Natural killer cell (primary cell): ENCODE measurements at regions not wholly inside any gene's neighbourhood (a gene's known extent, or its start where the extent isn't known, plus 50 kb on each side); places are given as distances from the start of the nearest gene placed in this dataset.
A peak's percentile ranks its signal among the peaks of the same experiment; 100 is the strongest.

Source experiments
- ATAC-seq, 3 donors: fragments of 150-1000 bp in 2 of 3; fragments of 200-7000 bp in 1 of 3; cut with Tn5 transposase; 1 replicate in 1 of 3; 2 replicates in 2 of 3; pipeline ENCODE4 v1.10.0; 2021; ENCODE audit warnings: mild to moderate bottlenecking in 2 of 3, moderate library complexity in 2 of 3
- DNase-seq, 2 donors: peaks; one replicate each; pipeline versions ENCODE4 v3.0.0 to v3.0.0-alpha.2; 2013 to 2021; ENCODE audit warnings: mixed read lengths in 1 of 2
- H3K27ac ChIP-seq: one replicate; pipeline ENCODE4 v1.5.1; 2013; ENCODE audit warnings: mild to moderate bottlenecking, low read length
- H3K27me3 ChIP-seq: one replicate; pipeline ENCODE4 v1.6.1; 2013; ENCODE audit warnings: low read length; ENCODE audit not compliant: control insufficient read depth, insufficient read depth
- H3K36me3 ChIP-seq: one replicate; pipeline ENCODE4 v1.6.1; 2013; ENCODE audit warnings: low read length; ENCODE audit not compliant: control insufficient read depth, insufficient read depth
- H3K4me1 ChIP-seq: one replicate; pipeline ENCODE4 v1.6.1; 2013; ENCODE audit warnings: low read length; ENCODE audit not compliant: control insufficient read depth, insufficient read depth
- H3K4me3 ChIP-seq: one replicate; pipeline ENCODE4 v1.5.1; 2013; ENCODE audit warnings: low read length
- H3K9me3 ChIP-seq: one replicate; pipeline ENCODE4 v1.6.1; 2013; ENCODE audit warnings: low read length; ENCODE audit not compliant: control insufficient read depth, insufficient read depth
- H3K27ac Mint-ChIP-seq, 2 donors: one replicate each; pipeline ENCODE4 v1.8.0; 2022; ENCODE audit warnings: mild to moderate bottlenecking in 2 of 2, mixed read lengths in 2 of 2, moderate library complexity in 1 of 2
- H3K27me3 Mint-ChIP-seq, 2 donors: one replicate each; pipeline ENCODE4 v1.8.0; 2022; ENCODE audit warnings: low read depth in 2 of 2, mixed read lengths in 2 of 2
- H3K36me3 Mint-ChIP-seq: one replicate; pipeline ENCODE4 v1.8.0; 2022; ENCODE audit warnings: mixed read lengths
- H3K4me1 Mint-ChIP-seq, 2 donors: one replicate each; pipeline ENCODE4 v1.8.0; 2022; ENCODE audit warnings: mixed read lengths in 2 of 2
- H3K4me3 Mint-ChIP-seq: one replicate; pipeline ENCODE4 v1.8.0; 2022; ENCODE audit warnings: mild to moderate bottlenecking, moderate library complexity, mixed read lengths
- H3K9me3 Mint-ChIP-seq, 2 donors: one replicate each; pipeline ENCODE4 v1.8.0; 2022; ENCODE audit warnings: mixed read lengths in 2 of 2
- CTCF ChIP-seq: fragments of 200-600 bp; IDR thresholded peaks from one replicate; pipeline ENCODE4 v1.8.0; 2022; ENCODE audit warnings: antibody characterized with exemption
- WGBS: methylation state at CpG from one replicate; pipeline ENCODE4 v1.1.7; 2013; ENCODE audit warnings: missing lambda C conversion rate; ENCODE audit not compliant: insufficient coverage; 5-methylcytosine and 5-hydroxymethylcytosine counted together
- intact Hi-C: fragments of 100-400 bp; cut with micrococcal nuclease; formaldehyde crosslinking; loops from one replicate; pipeline ENCODE4 v1.14.2; 2022

GRCh38 chr11:37506531-37506930 lies 908.5 kb upstream of the RAG2 start:
- TF ChIP-seq CTCF: no peak
- H3K9me3 Mint-ChIP-seq: peaks cover 0 to 2% of the 10 kb centered on the region in 2 donors
- no peak for ATAC-seq
- no peak overlapping the region for H3K27ac ChIP-seq
- no peak overlapping the region for H3K4me3 Mint-ChIP-seq
- no peak overlapping the region for H3K27ac Mint-ChIP-seq
- intact Hi-C loops: no loop called here
- no peaks in the 10 kb centered on the region for H3K9me3 ChIP-seq
- WGBS: 75% methylated on average over 2 of the region's 4 CpGs
- no peaks in the 10 kb centered on the region for H3K27me3 Mint-ChIP-seq
- no peaks in the 10 kb centered on the region for H3K36me3 ChIP-seq
- H3K4me1 ChIP-seq: peaks cover 7% of the 10 kb centered on the region
- no peak overlapping the region for H3K4me3 ChIP-seq
- H3K27me3 ChIP-seq: no peaks in the 10 kb centered on the region
- no peaks in the 10 kb centered on the region for H3K36me3 Mint-ChIP-seq
- DNase-seq: no peak
- H3K4me1 Mint-ChIP-seq: peaks cover 33 to 34% of the 10 kb centered on the region in 2 donors

- Histone ChIP-seq H3K36me3 (no peaks in the 10 kb centered on the region), H3K4me3 (no peak overlapping the region), H3K4me1 (peaks cover 7% of the 10 kb centered on the region), H3K9me3 (no peaks in the 10 kb centered on the region), H3K27ac (no peak overlapping the region), H3K27me3 (no peaks in the 10 kb centered on the region)
- Mint-ChIP-seq H3K27me3 (no peaks in the 10 kb centered on the region), H3K36me3 (no peaks in the 10 kb centered on the region), H3K4me1 (peaks cover 34 to 35% of the 10 kb centered on the region in 2 donors), H3K9me3 (peaks cover 0 to 2% of the 10 kb centered on the region in 2 donors), H3K4me3 (no peak overlapping the region), H3K27ac (no peak overlapping the region)
- intact Hi-C loops: no loop called here
- WGBS: 97% methylated on average over 4 of the region's 4 CpGs
- TF ChIP-seq CTCF: no peak
- DNase-seq (no peak), ATAC-seq (no peak)
These were observed 907.4 kb upstream of the RAG2 start for GRCh38 chr11:37505406-37505805.

GRCh38 chr11:37504921-37505320 lies 906.9 kb upstream of the RAG2 start:
- peaks cover 7% of the 10 kb centered on the region for H3K4me1 ChIP-seq
- H3K4me3 ChIP-seq: no peak overlapping the region
- Mint-ChIP-seq H3K9me3 (peaks cover 0 to 2% of the 10 kb centered on the region in 2 donors), H3K36me3 (no peaks in the 10 kb centered on the region), H3K4me1 (peaks cover 34 to 35% of the 10 kb centered on the region in 2 donors), H3K4me3 (no peak overlapping the region), H3K27ac (no peak overlapping the region), H3K27me3 (no peaks in the 10 kb centered on the region)
- H3K9me3 ChIP-seq: no peaks in the 10 kb centered on the region
- no peak for ATAC-seq
- intact Hi-C loops: loop anchor here (5.0 kb wide), 1 partner anchor 127 kb away; no protein-coding TSS in a partner anchor
- H3K36me3 ChIP-seq: no peaks in the 10 kb centered on the region
- no peaks in the 10 kb centered on the region for H3K27me3 ChIP-seq
- H3K27ac ChIP-seq: no peak overlapping the region
- no peak for DNase-seq
- no peak for TF ChIP-seq CTCF
- WGBS: 95% methylated on average over 3 of the region's 3 CpGs

GRCh38 chr11:37504060-37504611 lies 906.1 kb upstream of the RAG2 start:
- no peaks in the 10 kb centered on the region for H3K36me3 Mint-ChIP-seq
- peaks cover 34 to 35% of the 10 kb centered on the region in 2 donors for H3K4me1 Mint-ChIP-seq
- peak overlapping the region; percentile 30 for H3K4me3 Mint-ChIP-seq
- TF ChIP-seq CTCF: no peak
- Histone ChIP-seq H3K4me1 (peaks cover 7% of the 10 kb centered on the region), H3K4me3 (no peak overlapping the region), H3K9me3 (peaks cover 3% of the 10 kb centered on the region), H3K27ac (no peak overlapping the region), H3K36me3 (no peaks in the 10 kb centered on the region), H3K27me3 (no peaks in the 10 kb centered on the region)
- H3K27ac Mint-ChIP-seq: peak overlapping the region in 1 of 2 donors; percentile 30
- no peaks in the 10 kb centered on the region for H3K27me3 Mint-ChIP-seq
- intact Hi-C loops: loop anchor here (5.0 kb wide), 1 partner anchor 128 kb away; no protein-coding TSS in a partner anchor
- ATAC-seq: peak; percentile 80 to 92 (median 82)
- DNase-seq: no peak
- peaks cover 0 to 2% of the 10 kb centered on the region in 2 donors for H3K9me3 Mint-ChIP-seq
- WGBS: 45% methylated on average over 2 of the region's 3 CpGs
